ENCODE measurements at regions not wholly inside any gene's neighbourhood (a gene's known extent, or its start where the extent isn't known, plus 50 kb on each side); places are given as distances from the start of the nearest gene placed in this dataset.
"Not testable (repeated sequence)": the region's sequence is repeated elsewhere in the genome, so short reads cannot be mapped to it uniquely, and the experiment has no call there.

GRCh38 chr17:12195418-12195817 lies 174.7 kb downstream of the MAP2K4 start:
- H3K36me3 ChIP-seq: no peaks in the 10 kb centered on the region
- TF ChIP-seq CTCF (IDR thresholded peaks at IDR 0.05) (no peak), POLR2A (IDR thresholded peaks at IDR 0.05) (no peak)
- H3K4me3 ChIP-seq: no peak overlapping the region
- WGBS, 2 donors: 58 to 67% methylated on average over 4 of the region's 4 CpGs
- DNase-seq: no peak
- H3K9me3 ChIP-seq: no peaks in the 10 kb centered on the region
- intact Hi-C loops (cut with DNase I): no loop called here
- no peaks in the 10 kb centered on the region for H3K27me3 ChIP-seq
- no peak overlapping the region for H3K27ac ChIP-seq
- H3K4me1 ChIP-seq: no peaks in the 10 kb centered on the region

GRCh38 chr17:12201294-12201880 lies 180.7 kb downstream of the MAP2K4 start:
- Histone ChIP-seq H3K27me3 (no peaks in the 10 kb centered on the region), H3K4me3 (no peak overlapping the region), H3K9me3 (no peaks in the 10 kb centered on the region), H3K36me3 (no peaks in the 10 kb centered on the region), H3K4me1 (no peaks in the 10 kb centered on the region), H3K27ac (no peak overlapping the region)
- no peak for DNase-seq
- 40 to 46% methylated on average over 3 to 4 of the region's 4 CpGs for WGBS, 2 donors
- TF ChIP-seq POLR2A (IDR thresholded peaks at IDR 0.05) (no peak), CTCF (IDR thresholded peaks at IDR 0.05) (no peak)
- intact Hi-C loops (cut with DNase I): no loop called here

- no peaks in the 10 kb centered on the region for H3K27me3 ChIP-seq
- WGBS, 2 donors: 46 to 64% methylated on average over 2 of the region's 2 CpGs
- TF ChIP-seq CTCF (IDR thresholded peaks at IDR 0.05) (no peak), POLR2A (IDR thresholded peaks at IDR 0.05) (no peak)
- H3K4me1 ChIP-seq: no peaks in the 10 kb centered on the region
- H3K4me3 ChIP-seq: no peak overlapping the region
- DNase-seq: no peak
- intact Hi-C loops (cut with DNase I): no loop called here
- H3K9me3 ChIP-seq: no peaks in the 10 kb centered on the region
- H3K27ac ChIP-seq: no peak overlapping the region
- no peaks in the 10 kb centered on the region for H3K36me3 ChIP-seq
Observed at GRCh38 chr17:12209632-12210191, 189.0 kb downstream of the MAP2K4 start.

- intact Hi-C loops (cut with DNase I); DNase-seq; H3K4me3 ChIP-seq; H3K9me3 ChIP-seq; H3K4me1 ChIP-seq; H3K36me3 ChIP-seq; H3K27ac ChIP-seq; H3K27me3 ChIP-seq: not testable (repeated sequence)
- 96 to 97% methylated on average over 10 to 12 of the region's 59 CpGs for WGBS, 2 donors
Observed at GRCh38 chr17:12220714-12221439, 200.2 kb downstream of the MAP2K4 start.

GRCh38 chr17:12222392-12222791 lies 201.7 kb downstream of the MAP2K4 start:
- Histone ChIP-seq H3K4me1 (no peaks in the 10 kb centered on the region), H3K36me3 (no peaks in the 10 kb centered on the region), H3K27me3 (no peaks in the 10 kb centered on the region), H3K27ac (no peak overlapping the region), H3K9me3 (no peaks in the 10 kb centered on the region), H3K4me3 (no peak overlapping the region)
- 84 to 85% methylated on average over 3 to 4 of the region's 4 CpGs for WGBS, 2 donors
- intact Hi-C loops (cut with DNase I): no loop called here
- DNase-seq: no peak
- TF ChIP-seq POLR2A (IDR thresholded peaks at IDR 0.05) (no peak), CTCF (IDR thresholded peaks at IDR 0.05) (no peak)
